Neural progenitor cell (in vitro differentiated cells): ENCODE measurements at regions not wholly inside any gene's neighbourhood (a gene's known extent, or its start where the extent isn't known, plus 50 kb on each side); places are given as distances from the start of the nearest gene placed in this dataset.

Source experiments
- DNase-seq: peaks from one replicate; pipeline ENCODE4 v3.0.0-alpha.2; 2016; ENCODE audit warnings: low spot score
- H2AFZ ChIP-seq: fragments of 200-600 bp; sonication (generic); replicated peaks from 2 replicates; pipeline ENCODE4 v1.6.1; 2016; ENCODE audit warnings: antibody characterized with exemption
- H3F3A ChIP-seq: fragments of 200-600 bp; sonication (generic); 2 replicates; pipeline ENCODE4 v1.6.1; 2016; ENCODE audit warnings: antibody characterized with exemption, low read depth
- H3K27ac ChIP-seq: fragments of 200-600 bp; sonication (generic); 2 replicates; pipeline ENCODE4 v1.5.1; 2016; ENCODE audit warnings: mild to moderate bottlenecking
- H3K27me3 ChIP-seq: fragments of 200-600 bp; sonication (generic); 2 replicates; pipeline ENCODE4 v1.6.1; 2016; ENCODE audit warnings: mild to moderate bottlenecking, moderate library complexity
- H3K36me3 ChIP-seq: fragments of 200-600 bp; sonication (generic); 2 replicates; pipeline ENCODE4 v1.5.1; 2016
- H3K4me1 ChIP-seq: fragments of 200-600 bp; sonication (generic); 2 replicates; pipeline ENCODE4 v1.6.1; 2016; ENCODE audit warnings: mixed run types
- H3K4me2 ChIP-seq: fragments of 200-600 bp; sonication (generic); 2 replicates; pipeline ENCODE4 v1.6.1; 2016
- H3K4me3 ChIP-seq: fragments of 200-600 bp; sonication (generic); 2 replicates; pipeline ENCODE4 v1.5.1; 2016
- H3K79me2 ChIP-seq: fragments of 200-600 bp; sonication (generic); 2 replicates; pipeline ENCODE4 v1.6.1; 2016; ENCODE audit warnings: low read depth
- H3K9ac ChIP-seq: fragments of 200-600 bp; sonication (generic); 2 replicates; pipeline ENCODE4 v1.6.1; 2016
- H3K9me3 ChIP-seq: fragments of 200-600 bp; sonication (generic); 2 replicates; pipeline ENCODE4 v1.5.1; 2016; ENCODE audit warnings: low read depth
- H4K20me1 ChIP-seq: fragments of 200-600 bp; sonication (generic); 2 replicates; pipeline ENCODE4 v1.6.1; 2016; ENCODE audit warnings: low read depth
- H3K27ac Mint-ChIP-seq: 3 replicates; pipeline ENCODE4 v1.8.0; 2021; ENCODE audit warnings: mixed read lengths
- H3K27me3 Mint-ChIP-seq: 2 replicates; pipeline ENCODE4 v1.8.0; 2022; ENCODE audit warnings: low read depth, mild to moderate bottlenecking, inconsistent platforms, moderate library complexity, mixed read lengths; ENCODE audit not compliant: insufficient read depth
- H3K36me3 Mint-ChIP-seq: 3 replicates; pipeline ENCODE4 v1.8.0; 2021; ENCODE audit warnings: mixed read lengths
- H3K4me1 Mint-ChIP-seq: 3 replicates; pipeline ENCODE4 v1.8.0; 2021; ENCODE audit warnings: mixed read lengths
- H3K4me3 Mint-ChIP-seq: 3 replicates; pipeline ENCODE4 v1.8.0; 2021; ENCODE audit warnings: mild to moderate bottlenecking, moderate library complexity, mixed read lengths
- H3K9me3 Mint-ChIP-seq: 3 replicates; pipeline ENCODE4 v1.8.0; 2020; ENCODE audit warnings: mixed read lengths
- CTCF ChIP-seq: fragments of 200-600 bp; sonication (generic); IDR thresholded peaks from 2 replicates; pipeline ENCODE4 v1.5.1; 2017; ENCODE audit warnings: antibody characterized with exemption, mild to moderate bottlenecking
- EZH2 ChIP-seq: fragments of 200-600 bp; sonication (generic); IDR thresholded peaks from 2 replicates; pipeline ENCODE4 v1.6.1; 2017; ENCODE audit warnings: antibody characterized with exemption, mild to moderate bottlenecking, moderate library complexity
- EZH2phosphoT487 ChIP-seq: fragments of 200-600 bp; sonication (generic); IDR thresholded peaks from 2 replicates; pipeline ENCODE4 v1.6.1; 2017; ENCODE audit warnings: antibody characterized with exemption

GRCh38 chr13:26861941-26862340, 101.4 kb upstream of the GPR12 start:
- H3K27ac Mint-ChIP-seq: no peak overlapping the region
- Histone ChIP-seq H3K4me2 (no peak overlapping the region), H3K27ac (no peak overlapping the region), H3F3A (no peaks in the 10 kb centered on the region), H3K4me1 (no peaks in the 10 kb centered on the region), H3K4me3 (no peak overlapping the region), H3K9ac (no peak overlapping the region), H3K79me2 (no peaks in the 10 kb centered on the region), H4K20me1 (no peaks in the 10 kb centered on the region), H3K27me3 (peaks cover 7% of the 10 kb centered on the region), H2AFZ (no peak overlapping the region), H3K9me3 (no peaks in the 10 kb centered on the region), H3K36me3 (no peaks in the 10 kb centered on the region)
- H3K27me3 Mint-ChIP-seq: peaks cover 14% of the 10 kb centered on the region
- DNase-seq: no peak
- H3K9me3 Mint-ChIP-seq: peaks cover 2% of the 10 kb centered on the region
- TF ChIP-seq EZH2phosphoT487: no peak
- no peak for TF ChIP-seq CTCF
- TF ChIP-seq EZH2: no peak
- H3K36me3 Mint-ChIP-seq: no peaks in the 10 kb centered on the region
- H3K4me3 Mint-ChIP-seq: no peak overlapping the region
- H3K4me1 Mint-ChIP-seq: no peaks in the 10 kb centered on the region

- peaks cover 2% of the 10 kb centered on the region for H3K9me3 Mint-ChIP-seq
- Histone ChIP-seq H3K27me3 (no peaks in the 10 kb centered on the region), H3K27ac (no peak overlapping the region), H3K4me3 (no peak overlapping the region), H3K9ac (no peak overlapping the region), H3K4me1 (no peaks in the 10 kb centered on the region), H3K36me3 (no peaks in the 10 kb centered on the region), H3K4me2 (no peak overlapping the region), H4K20me1 (no peaks in the 10 kb centered on the region), H3K9me3 (no peaks in the 10 kb centered on the region), H3F3A (no peaks in the 10 kb centered on the region), H3K79me2 (no peaks in the 10 kb centered on the region), H2AFZ (no peak overlapping the region)
- TF ChIP-seq EZH2phosphoT487 (no peak), EZH2 (no peak), CTCF (no peak)
- H3K27ac Mint-ChIP-seq: no peak overlapping the region
- H3K4me3 Mint-ChIP-seq: no peak overlapping the region
- H3K36me3 Mint-ChIP-seq: no peaks in the 10 kb centered on the region
- DNase-seq: no peak
- peaks cover 11% of the 10 kb centered on the region for H3K27me3 Mint-ChIP-seq
- peaks cover 11% of the 10 kb centered on the region for H3K4me1 Mint-ChIP-seq
Measured at GRCh38 chr13:26855921-26856320, 95.3 kb upstream of the GPR12 start.

- H3K27ac ChIP-seq: no peak overlapping the region
Measured at GRCh38 chr13:26855071-26855470, 94.5 kb upstream of the GPR12 start.

More at GRCh38 chr13:26855071-26855470, 94.5 kb upstream of the GPR12 start:
- Histone ChIP-seq H2AFZ (no peak overlapping the region), H4K20me1 (no peaks in the 10 kb centered on the region), H3F3A (no peaks in the 10 kb centered on the region), H3K9ac (no peak overlapping the region), H3K4me3 (no peak overlapping the region), H3K4me1 (no peaks in the 10 kb centered on the region), H3K27me3 (no peaks in the 10 kb centered on the region), H3K9me3 (no peaks in the 10 kb centered on the region), H3K79me2 (no peaks in the 10 kb centered on the region), H3K36me3 (no peaks in the 10 kb centered on the region), H3K4me2 (no peak overlapping the region)
- Mint-ChIP-seq H3K4me1 (peaks cover 11% of the 10 kb centered on the region), H3K36me3 (no peaks in the 10 kb centered on the region), H3K27ac (no peak overlapping the region), H3K9me3 (no peaks in the 10 kb centered on the region), H3K4me3 (no peak overlapping the region), H3K27me3 (peaks cover 12% of the 10 kb centered on the region)
- TF ChIP-seq CTCF: no peak
- no peak for TF ChIP-seq EZH2
- TF ChIP-seq EZH2phosphoT487: no peak
- DNase-seq: no peak
